D341Med (cell line): ENCODE measurements at regions not wholly inside any gene's neighbourhood (a gene's known extent, or its start where the extent isn't known, plus 50 kb on each side); places are given as distances from the start of the nearest gene placed in this dataset.
"Not testable (repeated sequence)": the region's sequence is repeated elsewhere in the genome, so short reads cannot be mapped to it uniquely, and the experiment has no call there.

Source experiments
- DNase-seq: peaks from one replicate; pipeline ENCODE4 v3.0.0; 2012; ENCODE audit warnings: low spot score

- DNase-seq: no peak
These were observed 61.9 kb upstream of the AKIRIN2 start for GRCh38 chr6:87763901-87764300.

- no peak for DNase-seq
These were observed 61.2 kb upstream of the AKIRIN2 start for GRCh38 chr6:87763276-87763675.

DNA sequence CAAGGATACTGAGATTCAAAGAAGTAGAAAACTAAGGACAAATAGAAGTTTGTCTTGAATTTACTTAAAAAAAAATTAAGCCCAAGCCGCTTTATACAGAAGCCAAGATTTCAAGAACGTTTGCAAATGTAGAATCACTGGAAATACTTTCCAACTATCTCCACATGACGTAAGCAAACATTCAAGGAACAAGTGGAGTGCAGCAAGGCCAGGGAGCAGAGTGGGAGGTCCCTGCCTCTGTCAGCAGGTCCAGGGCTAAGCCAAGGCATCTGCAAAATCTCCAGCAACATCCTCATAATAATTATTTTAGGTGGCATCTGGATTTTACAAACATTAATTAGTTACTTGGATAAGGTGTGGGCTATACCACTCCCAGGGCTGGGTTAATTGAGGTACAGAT, 60.1 kb upstream of the AKIRIN2 start:
- no peak for DNase-seq

- no peak for DNase-seq
These were observed 55.8 kb upstream of the AKIRIN2 start for GRCh38 chr6:87757792-87758191.

- DNase-seq: no peak
These were observed 54.8 kb upstream of the AKIRIN2 start for GRCh38 chr6:87756858-87757257.

- no peak for DNase-seq
These were observed 54.0 kb upstream of the AKIRIN2 start for GRCh38 chr6:87755708-87756671.

- DNase-seq: no peak
These were observed 52.8 kb upstream of the AKIRIN2 start for GRCh38 chr6:87754828-87755227.

- DNase-seq: no peak
These were observed 51.2 kb upstream of the AKIRIN2 start for GRCh38 chr6:87753131-87753685.

GRCh38 chr6:87752503-87752902, 50.5 kb upstream of the AKIRIN2 start:
- not testable (repeated sequence) for DNase-seq
